ENCODE measurements at regions not wholly inside any gene's neighbourhood (a gene's known extent, or its start where the extent isn't known, plus 50 kb on each side); places are given as distances from the start of the nearest gene placed in this dataset.

DNA sequence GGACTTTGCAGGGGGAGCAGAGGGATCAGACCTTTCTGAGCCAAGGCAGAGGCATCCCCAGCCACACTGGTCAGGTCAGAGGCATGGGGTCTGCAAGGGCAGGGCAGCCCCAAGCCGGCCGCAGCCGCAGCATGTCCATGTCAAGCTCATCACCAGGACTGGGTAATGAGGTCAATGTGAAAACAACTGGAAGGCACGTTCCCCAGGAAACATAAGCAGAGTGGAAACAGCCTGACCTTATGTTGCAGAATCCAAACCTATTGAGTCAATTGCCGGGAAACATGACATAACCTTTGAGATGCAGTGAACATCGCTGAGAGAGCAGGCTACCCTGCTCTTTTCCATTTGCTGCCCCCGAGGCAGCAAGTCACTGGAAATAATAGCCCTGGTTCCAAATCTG is 315.1 kb upstream of the IGF1R start:
- no peak for TF ChIP-seq EZH2 (IDR thresholded peaks at IDR 0.05; ENCODE audit: borderline replicate concordance, insufficient read depth, low read depth, low read length, poor library complexity, severe bottlenecking)
- TF ChIP-seq, protein P1, sequence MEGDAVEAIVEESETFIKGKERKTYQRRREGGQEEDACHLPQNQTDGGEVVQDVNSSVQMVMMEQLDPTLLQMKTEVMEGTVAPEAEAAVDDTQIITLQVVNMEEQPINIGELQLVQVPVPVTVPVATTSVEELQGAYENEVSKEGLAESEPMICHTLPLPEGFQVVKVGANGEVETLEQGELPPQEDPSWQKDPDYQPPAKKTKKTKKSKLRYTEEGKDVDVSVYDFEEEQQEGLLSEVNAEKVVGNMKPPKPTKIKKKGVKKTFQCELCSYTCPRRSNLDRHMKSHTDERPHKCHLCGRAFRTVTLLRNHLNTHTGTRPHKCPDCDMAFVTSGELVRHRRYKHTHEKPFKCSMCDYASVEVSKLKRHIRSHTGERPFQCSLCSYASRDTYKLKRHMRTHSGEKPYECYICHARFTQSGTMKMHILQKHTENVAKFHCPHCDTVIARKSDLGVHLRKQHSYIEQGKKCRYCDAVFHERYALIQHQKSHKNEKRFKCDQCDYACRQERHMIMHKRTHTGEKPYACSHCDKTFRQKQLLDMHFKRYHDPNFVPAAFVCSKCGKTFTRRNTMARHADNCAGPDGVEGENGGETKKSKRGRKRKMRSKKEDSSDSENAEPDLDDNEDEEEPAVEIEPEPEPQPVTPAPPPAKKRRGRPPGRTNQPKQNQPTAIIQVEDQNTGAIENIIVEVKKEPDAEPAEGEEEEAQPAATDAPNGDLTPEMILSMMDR (IDR thresholded peaks at IDR 0.05), result no peak
- Histone ChIP-seq H3K27me3 (replicated peaks in 1 of 4; ENCODE audit: control extremely low read depth in 1 of 4, control insufficient read depth in 3 of 4, insufficient read depth in 4 of 4, low read length in 3 of 4) (peaks cover 0 to 2% (median 0%) of the 10 kb centered on the region in 4 experiments), H2AFZ (ENCODE audit: insufficient read depth, low read depth, low read length, poor library complexity, severe bottlenecking) (no peak overlapping the region), H4K20me1 (ENCODE audit: control insufficient read depth, insufficient read depth, low read length, poor library complexity, severe bottlenecking) (no peaks in the 10 kb centered on the region), H3K4me3 (ENCODE audit: control extremely low read depth in 1 of 5, extremely low read depth in 1 of 5, insufficient read depth in 1 of 5, low read depth in 2 of 5, low read length in 4 of 5) (no peak overlapping the region), H3K4me2 (replicated peaks; ENCODE audit: low read depth, low read length, poor library complexity, severe bottlenecking) (no peak overlapping the region), H3K9ac (ENCODE audit: low read length) (no peak overlapping the region), H3K9me3 (ENCODE audit: control extremely low read depth in 1 of 3, control insufficient read depth in 2 of 3, insufficient read depth in 1 of 3, low read length in 2 of 3) (no peaks in the 10 kb centered on the region), H3K36me3 (replicated peaks in 1 of 2; ENCODE audit: control extremely low read depth in 1 of 2, control insufficient read depth in 1 of 2, extremely low read depth in 1 of 2, insufficient read depth in 2 of 2, low read length in 1 of 2) (no peaks in the 10 kb centered on the region), H3K79me2 (ENCODE audit: control insufficient read depth, insufficient read depth, low read length) (no peaks in the 10 kb centered on the region), H3K4me1 (ENCODE audit: control insufficient read depth in 2 of 2, insufficient read depth in 2 of 2, low read length in 2 of 2) (no peaks in the 10 kb centered on the region), H3K27ac (ENCODE audit: low read length in 2 of 2) (no peak overlapping the region)
- Mint-ChIP-seq H3K27ac (no peak overlapping the region), H3K4me3 (no peak overlapping the region), H3K4me1 (no peaks in the 10 kb centered on the region), H3K9me3 (ENCODE audit: insufficient read depth) (peaks cover 2% of the 10 kb centered on the region), H3K27me3 (peaks cover 3% of the 10 kb centered on the region)
- DNase-seq (no peak), ATAC-seq (ENCODE audit: low read depth) (no peak)
- 80% methylated on average over 7 of the region's 7 CpGs for WGBS (ENCODE audit: insufficient coverage)
- ChIA-PET CTCF (no interaction called here), POLR2A (no interaction called here)
- intact Hi-C loops (cut with micrococcal nuclease), result no loop called here

DNA sequence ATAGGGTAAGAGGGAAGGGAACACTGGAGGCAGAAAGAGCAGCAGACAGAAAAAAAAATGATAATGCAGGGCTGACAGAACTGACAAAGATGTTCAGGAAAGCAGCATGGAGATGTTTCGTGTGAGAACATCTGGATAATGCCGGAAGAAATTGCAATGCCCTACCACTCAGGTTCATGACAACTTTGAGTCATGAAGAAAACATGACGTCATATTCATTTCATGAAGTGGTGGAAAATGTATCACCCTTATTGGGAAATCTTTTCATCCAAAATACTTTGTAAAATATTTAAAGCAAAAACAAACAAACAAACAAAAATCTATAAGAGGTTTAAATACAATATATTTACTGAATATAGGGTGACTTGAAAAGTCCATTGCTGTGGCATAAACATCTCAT is 305.4 kb upstream of the IGF1R start:
- H3K36me3 ChIP-seq (replicated peaks in 1 of 2; ENCODE audit: control extremely low read depth in 1 of 2, control insufficient read depth in 1 of 2, extremely low read depth in 1 of 2, insufficient read depth in 2 of 2, low read length in 1 of 2), result no peaks in the 10 kb centered on the region
- no peak overlapping the region for H3K27ac ChIP-seq (ENCODE audit: low read length in 2 of 2)
- H4K20me1 ChIP-seq (ENCODE audit: control insufficient read depth, insufficient read depth, low read length, poor library complexity, severe bottlenecking), result no peaks in the 10 kb centered on the region
- no peaks in the 10 kb centered on the region for H3K79me2 ChIP-seq (ENCODE audit: control insufficient read depth, insufficient read depth, low read length)
- no peak for ATAC-seq (ENCODE audit: low read depth)
- no peak for TF ChIP-seq EZH2 (IDR thresholded peaks at IDR 0.05; ENCODE audit: borderline replicate concordance, insufficient read depth, low read depth, low read length, poor library complexity, severe bottlenecking)
- TF ChIP-seq, protein P1 (IDR thresholded peaks at IDR 0.05), result no peak
- ChIA-PET POLR2A (no interaction called here), CTCF (no interaction called here)
- H3K4me1 ChIP-seq (ENCODE audit: control insufficient read depth in 2 of 2, insufficient read depth in 2 of 2, low read length in 2 of 2), result no peaks in the 10 kb centered on the region
- H3K4me3 ChIP-seq (ENCODE audit: control extremely low read depth in 1 of 5, extremely low read depth in 1 of 5, insufficient read depth in 1 of 5, low read depth in 2 of 5, low read length in 4 of 5), result no peak overlapping the region
- H3K27ac Mint-ChIP-seq, result no peak overlapping the region
- no peak for DNase-seq
- H3K4me1 Mint-ChIP-seq, result no peaks in the 10 kb centered on the region
- peaks cover 3% of the 10 kb centered on the region for H3K9me3 Mint-ChIP-seq (ENCODE audit: insufficient read depth)
- H3K27me3 ChIP-seq (replicated peaks in 1 of 4; ENCODE audit: control extremely low read depth in 1 of 4, control insufficient read depth in 3 of 4, insufficient read depth in 4 of 4, low read length in 3 of 4), result no peaks in the 10 kb centered on the region
- H2AFZ ChIP-seq (ENCODE audit: insufficient read depth, low read depth, low read length, poor library complexity, severe bottlenecking), result no peak overlapping the region
- WGBS (ENCODE audit: insufficient coverage), result no CpG with 5 or more reads among the region's 3 CpGs
- no peak overlapping the region for H3K4me3 Mint-ChIP-seq
- no peaks in the 10 kb centered on the region for H3K9me3 ChIP-seq (ENCODE audit: control extremely low read depth in 1 of 3, control insufficient read depth in 2 of 3, insufficient read depth in 1 of 3, low read length in 2 of 3)
- H3K27me3 Mint-ChIP-seq, result peaks cover 2% of the 10 kb centered on the region
- H3K9ac ChIP-seq (ENCODE audit: low read length), result no peak overlapping the region
- intact Hi-C loops (cut with micrococcal nuclease), result no loop called here
- no peak overlapping the region for H3K4me2 ChIP-seq (replicated peaks; ENCODE audit: low read depth, low read length, poor library complexity, severe bottlenecking)
